WTC11 (cell line): ENCODE measurements at regions not wholly inside any gene's neighbourhood (a gene's known extent, or its start where the extent isn't known, plus 50 kb on each side); places are given as distances from the start of the nearest gene placed in this dataset.

Source experiments
- ATAC-seq: fragments of 200-7000 bp; cut with Tn5 transposase; 2 replicates; pipeline ENCODE4 v1.10.0; 2021; ENCODE audit warnings: mild to moderate bottlenecking, moderate library complexity
- CTCF ChIA-PET: fragments of 300-600 bp; sonication (Branson Sonifier 250); formaldehyde crosslinking; loops from one replicate; lab custom pipeline; 2021; ENCODE audit warnings: antibody characterized with exemption; lab: Charles Lee
- POLR2A ChIA-PET: fragments of 350-600 bp; sonication (Branson Sonifier 250); formaldehyde crosslinking; loops from one replicate; lab custom pipeline; 2021; ENCODE audit warnings: antibody characterized with exemption; lab: Charles Lee
- DNase-seq: peaks from one replicate; pipeline ENCODE4 v3.0.0; 2021; ENCODE audit warnings: low spot score
- H3K27ac Mint-ChIP-seq: 2 replicates; pipeline ENCODE4 v1.8.0; 2021; ENCODE audit warnings: mixed read lengths
- H3K27me3 Mint-ChIP-seq: 2 replicates; pipeline ENCODE4 v1.8.0; 2021; ENCODE audit warnings: low read depth, mild to moderate bottlenecking, moderate library complexity, mixed read lengths
- H3K36me3 Mint-ChIP-seq: 2 replicates; pipeline ENCODE4 v1.8.0; 2021; ENCODE audit warnings: mixed read lengths
- H3K4me1 Mint-ChIP-seq: 2 replicates; pipeline ENCODE4 v1.8.0; 2022; ENCODE audit warnings: mixed read lengths
- H3K4me3 Mint-ChIP-seq: 2 replicates; pipeline ENCODE4 v1.8.0; 2021; ENCODE audit warnings: mild to moderate bottlenecking, moderate library complexity, mixed read lengths
- H3K9me3 Mint-ChIP-seq: 2 replicates; pipeline ENCODE4 v1.8.0; 2021; ENCODE audit warnings: mixed read lengths
- ARID4B ChIP-seq: sonication (generic); formaldehyde crosslinking; IDR thresholded peaks from 2 replicates; pipeline ENCODE4 v1.8.0; 2023; ENCODE audit warnings: missing genetic modification reagents, mild to moderate bottlenecking, borderline replicate concordance
- CREB1 ChIP-seq: sonication (generic); formaldehyde crosslinking; IDR thresholded peaks from 2 replicates; pipeline ENCODE4 v1.8.0; 2023; ENCODE audit warnings: mild to moderate bottlenecking, missing genetic modification reagents
- E2F1 ChIP-seq: sonication (generic); formaldehyde crosslinking; IDR thresholded peaks from 2 replicates; pipeline ENCODE4 v1.8.0; 2022; ENCODE audit warnings: mild to moderate bottlenecking, missing genetic modification reagents
- E2F5 ChIP-seq: sonication (generic); formaldehyde crosslinking; IDR thresholded peaks from 2 replicates; pipeline ENCODE4 v1.8.1; 2022; ENCODE audit warnings: mild to moderate bottlenecking, moderate library complexity, missing genetic modification reagents
- EMX1 ChIP-seq: fragments of 250-450 bp; sonication (Bioruptor Pico); IDR thresholded peaks from 2 replicates; pipeline ENCODE4 v1.8.0; 2021; ENCODE audit warnings: mild to moderate bottlenecking
- ESRRA ChIP-seq: sonication (generic); formaldehyde crosslinking; IDR thresholded peaks from 2 replicates; pipeline ENCODE4 v1.8.1; 2022; ENCODE audit warnings: mild to moderate bottlenecking, missing genetic modification reagents, borderline replicate concordance
- GRHL2 ChIP-seq: fragments of 250-450 bp; sonication (Bioruptor Pico); IDR thresholded peaks from 2 replicates; pipeline ENCODE4 v1.8.0; 2022; ENCODE audit warnings: mild to moderate bottlenecking, moderate library complexity; ENCODE audit not compliant: insufficient replicate concordance, severe bottlenecking
- GTF2I ChIP-seq: fragments of 250-450 bp; sonication (Bioruptor Pico); conservative IDR thresholded peaks from 2 replicates; pipeline ENCODE4 v1.4.0; 2021; ENCODE audit warnings: mild to moderate bottlenecking
- MYBL2 ChIP-seq: sonication (generic); formaldehyde crosslinking; IDR thresholded peaks from 2 replicates; pipeline ENCODE4 v1.8.1; 2023; ENCODE audit warnings: mild to moderate bottlenecking, moderate library complexity, missing genetic modification reagents
- NFATC4 ChIP-seq: fragments of 250-450 bp; sonication (Bioruptor Pico); IDR thresholded peaks from 2 replicates; pipeline ENCODE4 v1.9.0; 2021; ENCODE audit warnings: mild to moderate bottlenecking
- NR2C2 ChIP-seq: sonication (generic); formaldehyde crosslinking; IDR thresholded peaks from 2 replicates; pipeline ENCODE4 v1.8.0; 2022; ENCODE audit warnings: mild to moderate bottlenecking, missing genetic modification reagents
- RELA ChIP-seq: sonication (generic); formaldehyde crosslinking; IDR thresholded peaks from 2 replicates; pipeline ENCODE4 v1.8.1; 2022; ENCODE audit warnings: missing genetic modification reagents, mild to moderate bottlenecking, borderline replicate concordance
- TEAD1 ChIP-seq: sonication (generic); formaldehyde crosslinking; IDR thresholded peaks from 2 replicates; pipeline ENCODE4 v1.8.0; 2022; ENCODE audit warnings: mild to moderate bottlenecking, missing genetic modification reagents
- TEAD4 ChIP-seq: sonication (generic); formaldehyde crosslinking; IDR thresholded peaks from 2 replicates; pipeline ENCODE4 v1.8.0; 2022; ENCODE audit warnings: mild to moderate bottlenecking, missing genetic modification reagents
- ZMAT4 ChIP-seq: fragments of 250-450 bp; sonication (Bioruptor Pico); IDR thresholded peaks from 2 replicates; pipeline ENCODE4 v1.9.0; 2021; ENCODE audit warnings: mild to moderate bottlenecking
- ZNF219 ChIP-seq: sonication (generic); formaldehyde crosslinking; IDR thresholded peaks from 2 replicates; pipeline ENCODE4 v1.8.0; 2023; ENCODE audit warnings: missing genetic modification reagents, mild to moderate bottlenecking, borderline replicate concordance
- ZNF263 ChIP-seq: sonication (generic); formaldehyde crosslinking; IDR thresholded peaks from 2 replicates; pipeline ENCODE4 v1.8.1; 2022; ENCODE audit warnings: low read depth, mild to moderate bottlenecking, moderate library complexity, missing genetic modification reagents
- ZNF281 ChIP-seq: sonication (generic); formaldehyde crosslinking; IDR thresholded peaks from 2 replicates; pipeline ENCODE4 v1.8.0; 2023; ENCODE audit warnings: mild to moderate bottlenecking, missing genetic modification reagents
- ZNF425 ChIP-seq: fragments of 250-450 bp; sonication (Bioruptor Pico); conservative IDR thresholded peaks from 2 replicates; pipeline ENCODE4 v1.9.0; 2021; ENCODE audit warnings: mild to moderate bottlenecking

- Mint-ChIP-seq H3K9me3 (peaks cover 4% of the 10 kb centered on the region), H3K4me1 (peaks cover 15% of the 10 kb centered on the region), H3K27me3 (peaks cover 10% of the 10 kb centered on the region), H3K36me3 (no peaks in the 10 kb centered on the region), H3K4me3 (no peak overlapping the region), H3K27ac (no peak overlapping the region)
- TF ChIP-seq E2F1 (CRISPR knock-in tag) (no peak), ZNF219 (CRISPR knock-in tag) (no peak), ZMAT4 (CRISPR knock-in tag) (no peak), ZNF281 (CRISPR knock-in tag) (no peak), ZNF263 (no peak), CREB1 (CRISPR knock-in tag) (no peak), E2F5 (CRISPR knock-in tag) (no peak), MYBL2 (CRISPR knock-in tag) (no peak), ZNF425 (no peak), GTF2I (no peak), TEAD1 (no peak), GRHL2 (CRISPR knock-in tag) (no peak), TEAD4 (no peak)
- POLR2A ChIA-PET, result no interaction called here
- ATAC-seq (no peak), DNase-seq (no peak)
- CTCF ChIA-PET, result interaction anchor here (1.0 kb wide), 1 partner anchor 63 kb away, joined by 3 read pairs; no protein-coding TSS in a partner anchor
Observed at GRCh38 chr3:25899352-25900101, 109.6 kb downstream of the OXSM start.

- TF ChIP-seq ESRRA (CRISPR knock-in tag) (no peak), EMX1 (CRISPR knock-in tag) (no peak), ZMAT4 (CRISPR knock-in tag) (no peak), ARID4B (no peak), RELA (CRISPR knock-in tag) (no peak), NFATC4 (CRISPR knock-in tag) (no peak), NR2C2 (CRISPR knock-in tag) (no peak)
- POLR2A ChIA-PET, result no interaction called here
- Mint-ChIP-seq H3K27ac (no peak overlapping the region), H3K27me3 (peaks cover 10% of the 10 kb centered on the region), H3K36me3 (no peaks in the 10 kb centered on the region), H3K4me1 (peaks cover 18% of the 10 kb centered on the region), H3K4me3 (no peak overlapping the region), H3K9me3 (peaks cover 4% of the 10 kb centered on the region)
- DNase-seq, result no peak
- ATAC-seq, result no peak
- CTCF ChIA-PET, result interaction anchor here (1.0 kb wide), 1 partner anchor 62 kb away, joined by 3 read pairs; no protein-coding TSS in a partner anchor
Observed at GRCh38 chr3:25900161-25900560, 110.3 kb downstream of the OXSM start.
